OCI-LY1 (cell line): ENCODE measurements at regions not wholly inside any gene's neighbourhood (a gene's known extent, or its start where the extent isn't known, plus 50 kb on each side); places are given as distances from the start of the nearest gene placed in this dataset.

ENCODE experiments used
- EZH2 ChIP-seq: fragments of 200-600 bp; sonication (generic), shearing (Covaris generic); IDR thresholded peaks from 2 replicates; pipeline ENCODE4 v1.8.0; 2017; ENCODE audit warnings: borderline replicate concordance, mixed run types, mild to moderate bottlenecking, antibody characterized with exemption, low read length, moderate library complexity, mixed read lengths
- TF ChIP-seq, protein P1 (sequence below): fragments of 200-600 bp; sonication (generic), shearing (Covaris generic); IDR thresholded peaks from 2 replicates; pipeline ENCODE4 v1.5.1; 2017; ENCODE audit warnings: mild to moderate bottlenecking, antibody characterized with exemption, low read length, moderate library complexity, mixed read lengths

GRCh38 chr7:16061011-16061410 lies 360.3 kb downstream of the CRPPA start:
- TF ChIP-seq, protein P1, sequence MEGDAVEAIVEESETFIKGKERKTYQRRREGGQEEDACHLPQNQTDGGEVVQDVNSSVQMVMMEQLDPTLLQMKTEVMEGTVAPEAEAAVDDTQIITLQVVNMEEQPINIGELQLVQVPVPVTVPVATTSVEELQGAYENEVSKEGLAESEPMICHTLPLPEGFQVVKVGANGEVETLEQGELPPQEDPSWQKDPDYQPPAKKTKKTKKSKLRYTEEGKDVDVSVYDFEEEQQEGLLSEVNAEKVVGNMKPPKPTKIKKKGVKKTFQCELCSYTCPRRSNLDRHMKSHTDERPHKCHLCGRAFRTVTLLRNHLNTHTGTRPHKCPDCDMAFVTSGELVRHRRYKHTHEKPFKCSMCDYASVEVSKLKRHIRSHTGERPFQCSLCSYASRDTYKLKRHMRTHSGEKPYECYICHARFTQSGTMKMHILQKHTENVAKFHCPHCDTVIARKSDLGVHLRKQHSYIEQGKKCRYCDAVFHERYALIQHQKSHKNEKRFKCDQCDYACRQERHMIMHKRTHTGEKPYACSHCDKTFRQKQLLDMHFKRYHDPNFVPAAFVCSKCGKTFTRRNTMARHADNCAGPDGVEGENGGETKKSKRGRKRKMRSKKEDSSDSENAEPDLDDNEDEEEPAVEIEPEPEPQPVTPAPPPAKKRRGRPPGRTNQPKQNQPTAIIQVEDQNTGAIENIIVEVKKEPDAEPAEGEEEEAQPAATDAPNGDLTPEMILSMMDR: no peak
- TF ChIP-seq EZH2: no peak
